Neural cell (in vitro differentiated cells): ENCODE measurements at regions not wholly inside any gene's neighbourhood (a gene's known extent, or its start where the extent isn't known, plus 50 kb on each side); places are given as distances from the start of the nearest gene placed in this dataset.

Experiments
- H2AFZ ChIP-seq: fragments of 200-600, 300-800 bp; sonication (generic), shearing (Covaris generic); 2 replicates; pipeline ENCODE4 v1.6.0; 2014; ENCODE audit warnings: low read depth, mild to moderate bottlenecking, antibody characterized with exemption, low read length, moderate library complexity
- H3F3A ChIP-seq: fragments of 200-600 bp; shearing (Covaris generic); 2 replicates; pipeline ENCODE4 v1.6.1; 2016; ENCODE audit warnings: mild to moderate bottlenecking, moderate library complexity, mixed read lengths, antibody characterized with exemption, low read length; ENCODE audit not compliant: insufficient read depth, poor library complexity, severe bottlenecking
- H3K27ac ChIP-seq: fragments of 200-600, 300-800 bp; sonication (generic), shearing (Covaris generic); 2 replicates; pipeline ENCODE4 v1.5.1; 2014; ENCODE audit warnings: mild to moderate bottlenecking, low read length, moderate library complexity
- H3K27me3 ChIP-seq: fragments of 300-800, 200-600 bp; sonication (generic), shearing (Covaris generic); 2 replicates; pipeline ENCODE4 v1.6.0; 2014; ENCODE audit warnings: mild to moderate bottlenecking, low read depth, low read length, moderate library complexity; ENCODE audit not compliant: insufficient read depth
- H3K36me3 ChIP-seq: fragments of 300-800, 200-600 bp; sonication (generic), shearing (Covaris generic); 2 replicates; pipeline ENCODE4 v1.5.1; 2014; ENCODE audit warnings: mild to moderate bottlenecking, antibody characterized with exemption, low read length, moderate library complexity; ENCODE audit not compliant: insufficient read depth
- H3K4me2 ChIP-seq: fragments of 300-800, 200-600 bp; sonication (generic), shearing (Covaris generic); 2 replicates; pipeline ENCODE4 v1.6.0; 2014; ENCODE audit warnings: mild to moderate bottlenecking, low read length
- H3K4me3 ChIP-seq: fragments of 300-800, 200-600 bp; sonication (generic), shearing (Covaris generic); 2 replicates; pipeline ENCODE4 v1.5.1; 2014; ENCODE audit warnings: mild to moderate bottlenecking, low read length, moderate library complexity
- H3K79me2 ChIP-seq: fragments of 200-600 bp; shearing (Covaris generic); replicated peaks from 2 replicates; pipeline ENCODE4 v1.6.0; 2014; ENCODE audit warnings: mild to moderate bottlenecking, low read length, moderate library complexity; ENCODE audit not compliant: insufficient read depth
- H3K9ac ChIP-seq: fragments of 300-800, 200-600 bp; sonication (generic), shearing (Covaris generic); 2 replicates; pipeline ENCODE4 v1.6.1; 2016; ENCODE audit warnings: mild to moderate bottlenecking, low read length, mixed read lengths
- H3K9me2 ChIP-seq: fragments of 200-600 bp; shearing (Covaris generic); 2 replicates; pipeline ENCODE4 v1.6.1; 2016; ENCODE audit warnings: mild to moderate bottlenecking, low read length, mixed read lengths; ENCODE audit not compliant: insufficient read depth
- H3K9me3 ChIP-seq: fragments of 200-600, 300-800 bp; sonication (generic), shearing (Covaris generic); 2 replicates; pipeline ENCODE4 v1.6.1; 2016; ENCODE audit warnings: mild to moderate bottlenecking, mixed run types, low read length, moderate library complexity, mixed read lengths
- H4K20me1 ChIP-seq: fragments of 200-600 bp; shearing (Covaris generic); 2 replicates; pipeline ENCODE4 v1.6.1; 2016; ENCODE audit warnings: mild to moderate bottlenecking, mixed run types; ENCODE audit not compliant: insufficient read depth
- EP300 ChIP-seq: fragments of 450-650 bp; conservative IDR thresholded peaks from 2 replicates; pipeline ENCODE4 v1.6.1; 2014; ENCODE audit warnings: antibody characterized with exemption, mild to moderate bottlenecking, moderate library complexity; ENCODE audit not compliant: poor library complexity, severe bottlenecking
- EZH2 ChIP-seq: fragments of 200-600, 300-800 bp; shearing (Covaris generic), sonication (generic); IDR thresholded peaks from 2 replicates; pipeline ENCODE4 v1.6.1; 2014; ENCODE audit warnings: antibody characterized with exemption, low read length, borderline replicate concordance, mild to moderate bottlenecking; ENCODE audit not compliant: insufficient read depth, poor library complexity, severe bottlenecking
- MXI1 ChIP-seq: fragments of 450-650 bp; conservative IDR thresholded peaks from 2 replicates; pipeline ENCODE4 v1.6.1; 2014; ENCODE audit warnings: antibody characterized with exemption, mild to moderate bottlenecking; ENCODE audit not compliant: poor library complexity, severe bottlenecking
- POLR2AphosphoS5 ChIP-seq: IDR thresholded peaks from 2 replicates; pipeline ENCODE4 v1.6.1; 2012
- RAD21 ChIP-seq: fragments of 450-650 bp; conservative IDR thresholded peaks from 2 replicates; pipeline ENCODE4 v1.6.1; 2014; ENCODE audit warnings: antibody characterized with exemption, mild to moderate bottlenecking, moderate library complexity
- REST ChIP-seq: IDR thresholded peaks from 2 replicates; pipeline ENCODE4 v1.6.1; 2012; ENCODE audit warnings: borderline replicate concordance
- SMC3 ChIP-seq: fragments of 450-650 bp; conservative IDR thresholded peaks from 2 replicates; pipeline ENCODE4 v1.6.1; 2014; ENCODE audit warnings: antibody characterized with exemption, mild to moderate bottlenecking, moderate library complexity; ENCODE audit not compliant: poor library complexity
- TF ChIP-seq, protein P1 (sequence below): fragments of 450-650 bp; IDR thresholded peaks from 2 replicates; pipeline ENCODE4 v1.5.1; 2014; ENCODE audit warnings: antibody characterized with exemption, mild to moderate bottlenecking, moderate library complexity; ENCODE audit not compliant: poor library complexity, severe bottlenecking

GRCh38 chr4:138393886-138394610, 151.9 kb upstream of the SLC7A11 start:
- no peak for TF ChIP-seq MXI1
- TF ChIP-seq, protein P1, sequence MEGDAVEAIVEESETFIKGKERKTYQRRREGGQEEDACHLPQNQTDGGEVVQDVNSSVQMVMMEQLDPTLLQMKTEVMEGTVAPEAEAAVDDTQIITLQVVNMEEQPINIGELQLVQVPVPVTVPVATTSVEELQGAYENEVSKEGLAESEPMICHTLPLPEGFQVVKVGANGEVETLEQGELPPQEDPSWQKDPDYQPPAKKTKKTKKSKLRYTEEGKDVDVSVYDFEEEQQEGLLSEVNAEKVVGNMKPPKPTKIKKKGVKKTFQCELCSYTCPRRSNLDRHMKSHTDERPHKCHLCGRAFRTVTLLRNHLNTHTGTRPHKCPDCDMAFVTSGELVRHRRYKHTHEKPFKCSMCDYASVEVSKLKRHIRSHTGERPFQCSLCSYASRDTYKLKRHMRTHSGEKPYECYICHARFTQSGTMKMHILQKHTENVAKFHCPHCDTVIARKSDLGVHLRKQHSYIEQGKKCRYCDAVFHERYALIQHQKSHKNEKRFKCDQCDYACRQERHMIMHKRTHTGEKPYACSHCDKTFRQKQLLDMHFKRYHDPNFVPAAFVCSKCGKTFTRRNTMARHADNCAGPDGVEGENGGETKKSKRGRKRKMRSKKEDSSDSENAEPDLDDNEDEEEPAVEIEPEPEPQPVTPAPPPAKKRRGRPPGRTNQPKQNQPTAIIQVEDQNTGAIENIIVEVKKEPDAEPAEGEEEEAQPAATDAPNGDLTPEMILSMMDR = no peak
- TF ChIP-seq EZH2 = no peak
- TF ChIP-seq POLR2AphosphoS5 = no peak
- TF ChIP-seq EP300 = no peak
- no peak for TF ChIP-seq RAD21
- Histone ChIP-seq H3K9me3 (no peaks in the 10 kb centered on the region), H3K9me2 (no peaks in the 10 kb centered on the region), H3F3A (no peaks in the 10 kb centered on the region), H3K27ac (no peak overlapping the region), H3K9ac (no peak overlapping the region), H4K20me1 (no peaks in the 10 kb centered on the region), H3K79me2 (no peaks in the 10 kb centered on the region), H3K36me3 (no peaks in the 10 kb centered on the region), H3K4me2 (no peak overlapping the region), H2AFZ (no peak overlapping the region), H3K27me3 (no peaks in the 10 kb centered on the region), H3K4me3 (no peak overlapping the region)

GRCh38 chr4:138392751-138393308, 150.7 kb upstream of the SLC7A11 start:
- no peak overlapping the region for H2AFZ ChIP-seq
- H3K27me3 ChIP-seq = no peaks in the 10 kb centered on the region

More at GRCh38 chr4:138392751-138393308, 150.7 kb upstream of the SLC7A11 start:
- Histone ChIP-seq H3K36me3 (no peaks in the 10 kb centered on the region), H3K9ac (no peak overlapping the region), H3K9me3 (no peaks in the 10 kb centered on the region), H3K4me2 (no peak overlapping the region), H3K4me3 (no peak overlapping the region), H3K9me2 (no peaks in the 10 kb centered on the region), H3K79me2 (no peaks in the 10 kb centered on the region), H4K20me1 (no peaks in the 10 kb centered on the region), H3F3A (no peaks in the 10 kb centered on the region), H3K27ac (no peak overlapping the region)
- no peak for TF ChIP-seq RAD21
- TF ChIP-seq REST = no peak
- TF ChIP-seq, protein P1 = no peak
- no peak for TF ChIP-seq SMC3
